HG03439 (cell line): ENCODE measurements at regions not wholly inside any gene's neighbourhood (a gene's known extent, or its start where the extent isn't known, plus 50 kb on each side); places are given as distances from the start of the nearest gene placed in this dataset.

Experiments used
- ATAC-seq: cut with Tn5 transposase; IDR thresholded peaks from one replicate; pipeline ENCODE4 v1.9.1; 2021; ENCODE audit warnings: mild to moderate bottlenecking, moderate library complexity; ENCODE audit not compliant: unreplicated experiment

DNA sequence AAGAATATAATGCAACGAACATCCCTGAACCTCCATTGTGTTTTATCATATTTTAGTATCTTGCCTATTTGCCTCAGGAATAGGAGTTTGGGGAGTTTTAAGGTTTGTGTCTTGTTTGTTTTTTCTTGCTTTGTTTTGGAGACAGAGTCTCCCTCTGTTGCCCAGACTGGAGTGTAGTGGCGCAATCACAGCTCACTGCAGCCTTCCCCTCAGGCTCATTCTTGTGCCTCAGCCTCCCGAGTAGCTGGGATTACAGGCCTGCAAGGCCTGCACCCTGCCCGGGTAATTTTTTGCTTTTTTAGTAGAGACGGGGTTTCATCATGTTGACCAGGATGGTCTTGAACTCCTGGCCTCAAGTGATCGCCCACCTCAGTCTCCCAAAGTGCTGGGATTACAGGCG is 63.3 kb upstream of the CARMIL1 start:
- ATAC-seq: no peak

DNA sequence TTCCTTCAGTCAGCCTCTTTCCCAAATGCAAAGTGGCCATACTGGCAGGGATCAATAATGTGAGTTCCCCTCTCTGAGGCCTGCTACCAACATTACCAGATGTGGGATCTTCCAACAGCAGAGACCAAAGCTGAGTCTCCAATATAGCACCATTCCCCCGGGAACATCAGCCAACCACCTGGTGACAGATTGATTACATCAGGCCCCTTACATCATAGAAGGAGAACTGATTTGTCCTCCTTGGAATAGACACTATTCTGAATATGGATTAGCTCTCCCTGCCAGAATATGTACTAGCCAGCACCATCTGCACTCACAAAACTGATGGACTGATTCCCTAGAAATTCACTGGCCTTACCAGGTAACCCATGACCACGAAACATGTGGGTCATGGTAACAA is 61.9 kb upstream of the CARMIL1 start:
- ATAC-seq: no peak

DNA sequence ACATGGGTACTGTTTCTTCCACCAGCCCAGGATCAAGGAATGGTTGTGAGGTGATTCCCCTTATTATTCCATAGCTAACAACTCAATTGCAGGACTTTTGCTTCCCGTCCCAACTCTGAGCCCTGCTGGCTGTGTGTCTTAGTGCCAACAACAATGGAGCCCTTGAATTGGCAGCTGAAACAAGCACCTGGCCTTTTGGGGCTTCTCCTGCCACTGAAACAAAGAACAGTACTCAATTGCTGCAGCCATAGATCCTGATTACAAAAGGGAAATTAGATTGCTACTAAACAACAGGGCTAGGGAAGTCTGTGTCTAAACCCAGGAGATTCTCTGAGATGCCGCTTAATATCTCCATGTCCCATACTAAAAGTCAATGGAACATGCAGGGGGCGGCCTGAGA is 61.3 kb upstream of the CARMIL1 start:
- ATAC-seq: no peak

DNA sequence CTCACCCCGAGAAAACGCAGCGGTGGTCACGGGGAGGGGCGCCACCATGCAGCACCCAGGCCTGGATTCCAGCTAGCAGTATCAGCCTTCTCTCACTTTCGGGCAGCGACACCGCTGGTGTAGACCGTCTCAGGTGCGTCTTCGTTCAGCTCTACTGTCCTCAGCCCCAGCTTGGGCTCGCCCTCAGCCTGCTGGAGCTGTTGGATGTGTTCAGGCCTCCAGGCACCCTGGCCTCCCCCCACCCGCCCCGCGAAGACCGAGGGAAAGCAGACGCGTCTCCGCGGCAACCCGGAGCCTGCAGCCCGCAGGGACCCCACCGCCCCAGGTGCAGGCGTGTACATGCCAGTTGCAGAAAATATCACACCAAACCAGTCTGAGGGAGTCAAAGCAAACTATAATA is 60.8 kb upstream of the CARMIL1 start:
- ATAC-seq: no peak

DNA sequence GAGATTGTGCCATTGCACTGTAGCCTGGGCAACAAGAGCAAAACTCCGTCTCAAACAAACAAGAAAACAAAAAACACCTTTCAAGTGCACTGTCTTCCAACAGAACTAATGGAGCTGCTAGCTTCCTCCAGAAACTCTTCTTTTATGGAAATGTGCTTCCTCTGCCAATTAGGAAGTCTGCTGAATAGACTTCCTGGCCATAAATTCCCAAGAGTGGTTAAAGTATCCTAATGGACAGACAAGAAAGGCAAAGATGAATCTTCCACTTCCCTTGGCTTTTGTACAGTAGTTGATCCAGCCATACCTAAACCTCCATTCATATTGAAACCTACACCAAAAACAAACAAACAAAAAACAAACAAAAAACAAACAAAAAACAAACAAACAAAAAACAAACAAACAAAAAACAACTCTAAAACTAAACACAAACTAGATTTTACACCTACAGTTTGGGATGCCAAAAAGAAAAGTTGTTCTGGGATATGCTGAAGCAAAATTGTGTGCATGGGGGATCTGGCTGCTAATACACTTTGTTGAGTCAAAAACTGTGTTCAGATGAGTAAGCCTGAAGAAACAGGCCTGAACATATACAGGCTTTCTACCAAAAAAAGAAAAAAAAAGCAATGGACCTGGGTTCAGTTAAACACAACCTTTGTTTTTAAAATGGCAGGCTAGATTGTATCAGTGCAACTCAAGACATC is 59.8 kb upstream of the CARMIL1 start:
- no peak for ATAC-seq

DNA sequence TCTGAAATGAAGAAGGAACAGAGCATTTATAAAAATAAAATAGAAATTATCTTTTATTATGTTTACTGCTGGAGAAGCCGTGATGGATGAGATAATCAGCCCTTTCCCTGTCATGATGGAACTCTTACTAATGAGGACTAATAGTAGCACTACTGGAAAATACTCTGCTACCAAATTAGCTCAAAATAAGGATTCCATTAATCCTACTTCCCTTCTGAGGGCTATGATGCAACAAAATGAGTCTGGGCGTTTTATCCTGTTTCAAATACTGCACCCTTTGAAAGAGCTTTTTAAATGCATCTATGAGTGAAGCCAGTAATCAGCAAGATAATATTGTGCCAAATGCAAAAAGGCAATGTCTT is 59.3 kb upstream of the CARMIL1 start:
- no peak for ATAC-seq

DNA sequence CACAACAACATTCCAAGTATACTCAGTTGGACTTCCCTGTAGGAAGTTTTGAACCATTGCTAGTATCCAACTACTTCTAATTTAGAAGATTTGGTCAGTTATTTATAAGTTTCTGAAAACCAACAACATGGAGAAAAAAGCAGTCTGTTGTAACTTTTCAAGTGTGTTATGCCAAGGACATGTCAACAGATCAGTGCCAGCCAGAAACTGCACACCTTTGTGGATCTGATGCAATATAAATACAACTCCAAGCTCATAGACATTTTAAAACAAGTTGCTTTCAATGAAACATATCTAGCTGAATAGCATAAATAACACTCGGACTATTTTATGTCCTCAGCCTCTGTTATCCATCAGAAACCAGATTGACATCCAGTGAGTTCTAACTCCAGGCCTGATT is 58.3 kb upstream of the CARMIL1 start:
- no peak for ATAC-seq

DNA sequence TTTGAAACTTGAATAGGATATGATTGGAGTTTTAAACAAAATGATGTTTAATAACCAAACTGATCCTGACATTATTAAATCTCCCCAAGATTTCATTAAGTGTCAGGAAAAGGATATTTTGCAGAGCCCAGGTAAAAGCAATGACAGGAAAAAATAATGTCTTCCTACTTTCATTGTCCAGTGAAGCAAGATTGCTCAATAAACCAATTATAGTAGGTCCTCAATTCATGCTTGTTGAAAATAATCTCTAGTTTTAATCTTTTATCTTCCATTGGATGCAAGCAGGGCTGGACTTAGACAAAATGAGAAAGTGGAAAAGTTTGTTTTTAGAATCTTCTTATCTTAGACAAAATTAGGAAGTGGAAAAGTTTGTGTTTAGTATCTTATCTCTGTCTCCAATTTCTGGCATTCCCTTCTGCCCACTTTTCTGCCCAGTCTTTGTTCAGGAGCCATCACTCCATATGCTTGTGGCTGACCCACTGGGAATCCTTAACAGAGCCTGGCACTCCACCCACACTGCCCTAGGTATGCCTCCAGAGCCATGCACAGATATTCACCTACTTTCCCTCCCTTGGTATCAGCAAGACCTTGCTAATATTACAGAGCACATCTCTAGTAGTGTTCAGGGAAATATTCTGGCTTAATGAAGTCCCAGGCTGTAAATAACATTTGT is 57.0 kb upstream of the CARMIL1 start:
- no peak for ATAC-seq

DNA sequence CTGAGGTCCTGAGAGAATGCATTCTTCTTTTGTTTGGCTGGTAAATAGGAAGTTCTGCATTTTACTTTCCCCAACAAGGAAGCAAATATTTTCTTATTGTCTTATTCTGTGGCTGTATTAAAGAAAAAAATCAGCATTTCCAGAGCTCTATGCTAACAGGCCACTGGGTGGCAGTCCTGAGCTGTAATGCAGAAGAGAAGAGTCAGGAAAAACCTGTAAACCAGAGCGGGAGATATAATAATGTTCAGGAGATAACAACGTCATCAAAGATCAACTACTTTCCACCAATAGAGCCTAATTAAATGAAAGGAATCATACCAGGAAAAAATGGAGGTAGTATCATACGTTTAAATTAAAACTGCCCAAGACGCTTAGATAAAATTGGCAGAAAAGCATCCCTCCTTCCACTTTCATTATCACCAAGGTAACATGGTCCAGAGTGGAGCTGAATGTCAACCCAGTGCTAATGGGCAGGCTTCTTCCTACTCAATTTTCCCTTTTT is 55.6 kb upstream of the CARMIL1 start:
- ATAC-seq: no peak

DNA sequence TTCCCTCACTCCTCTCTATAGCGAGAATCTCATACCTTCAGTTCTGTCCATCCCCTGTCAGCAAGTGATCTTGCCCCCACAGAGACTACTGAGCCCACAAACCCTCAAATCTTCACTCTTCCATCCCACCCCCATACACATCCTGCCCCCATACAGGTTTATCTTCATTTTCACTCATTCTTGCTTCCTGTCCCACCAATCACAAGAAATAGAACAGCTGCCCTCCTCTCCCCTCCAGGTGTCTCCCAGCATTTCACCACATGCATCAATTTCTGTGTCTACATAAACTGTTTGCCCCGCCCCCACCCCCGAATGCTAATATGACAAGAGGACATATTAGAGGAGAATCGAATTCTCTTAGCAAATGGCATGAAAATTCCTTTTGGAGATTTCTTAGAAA is 54.9 kb upstream of the CARMIL1 start:
- no peak for ATAC-seq

DNA sequence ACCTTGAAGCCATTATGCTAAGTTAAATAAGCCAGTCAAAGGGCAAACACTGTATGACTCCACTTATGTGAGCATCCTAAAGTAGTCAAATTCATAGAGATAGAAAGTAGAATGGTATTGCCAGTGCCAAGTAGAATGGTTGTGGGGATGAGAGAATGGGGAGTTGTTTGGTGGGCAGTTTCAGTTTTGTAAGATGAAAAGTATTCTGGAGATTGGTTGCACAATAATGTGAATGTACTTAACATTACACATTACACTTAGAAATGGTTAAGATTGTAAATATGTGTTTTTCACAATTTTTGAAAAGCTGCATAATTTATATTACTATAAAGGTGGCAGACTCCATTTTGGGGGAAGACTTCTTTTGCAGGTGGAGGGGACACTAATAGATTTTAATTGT is 51.3 kb upstream of the CARMIL1 start:
- ATAC-seq: no peak
